Hepatocyte (in vitro differentiated cells): ENCODE measurements at regions not wholly inside any gene's neighbourhood (a gene's known extent, or its start where the extent isn't known, plus 50 kb on each side); places are given as distances from the start of the nearest gene placed in this dataset.

Experiments
- EZH2 ChIP-seq: fragments of 200-600 bp; sonication (generic); IDR thresholded peaks from 2 replicates; pipeline ENCODE4 v1.6.1; 2016; ENCODE audit warnings: antibody characterized with exemption, mild to moderate bottlenecking, borderline replicate concordance
- EZH2phosphoT487 ChIP-seq: fragments of 200-600 bp; sonication (generic); IDR thresholded peaks from one replicate; pipeline ENCODE4 v1.6.1; 2018; ENCODE audit warnings: antibody characterized with exemption, mild to moderate bottlenecking, low read depth, moderate library complexity; ENCODE audit not compliant: unreplicated experiment, severe bottlenecking
- TF ChIP-seq, protein P1 (sequence below): fragments of 200-600 bp; sonication (generic); IDR thresholded peaks from 2 replicates; pipeline ENCODE4 v1.5.1; 2016; ENCODE audit warnings: antibody characterized with exemption, mild to moderate bottlenecking; ENCODE audit not compliant: poor library complexity

DNA sequence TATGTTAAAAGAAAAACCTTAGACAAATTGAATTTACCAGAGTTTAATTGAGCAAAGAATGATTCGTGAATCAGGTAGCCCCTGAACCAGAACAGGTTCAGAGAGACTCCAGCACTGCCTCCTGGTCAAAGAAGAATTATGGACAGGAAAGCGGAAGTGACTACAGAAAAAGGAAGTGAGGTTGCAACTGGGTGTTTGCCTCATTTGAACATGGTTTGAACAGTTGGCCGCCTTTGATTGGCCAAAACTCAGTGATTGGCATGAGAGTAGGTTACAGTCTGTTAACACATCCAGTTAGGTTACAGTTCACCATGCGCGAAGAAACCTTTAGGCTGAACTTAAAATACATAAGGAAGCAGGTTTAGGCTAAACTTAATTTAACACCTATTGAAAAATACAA, 248.8 kb downstream of the TFAP2A start:
- TF ChIP-seq, protein P1, sequence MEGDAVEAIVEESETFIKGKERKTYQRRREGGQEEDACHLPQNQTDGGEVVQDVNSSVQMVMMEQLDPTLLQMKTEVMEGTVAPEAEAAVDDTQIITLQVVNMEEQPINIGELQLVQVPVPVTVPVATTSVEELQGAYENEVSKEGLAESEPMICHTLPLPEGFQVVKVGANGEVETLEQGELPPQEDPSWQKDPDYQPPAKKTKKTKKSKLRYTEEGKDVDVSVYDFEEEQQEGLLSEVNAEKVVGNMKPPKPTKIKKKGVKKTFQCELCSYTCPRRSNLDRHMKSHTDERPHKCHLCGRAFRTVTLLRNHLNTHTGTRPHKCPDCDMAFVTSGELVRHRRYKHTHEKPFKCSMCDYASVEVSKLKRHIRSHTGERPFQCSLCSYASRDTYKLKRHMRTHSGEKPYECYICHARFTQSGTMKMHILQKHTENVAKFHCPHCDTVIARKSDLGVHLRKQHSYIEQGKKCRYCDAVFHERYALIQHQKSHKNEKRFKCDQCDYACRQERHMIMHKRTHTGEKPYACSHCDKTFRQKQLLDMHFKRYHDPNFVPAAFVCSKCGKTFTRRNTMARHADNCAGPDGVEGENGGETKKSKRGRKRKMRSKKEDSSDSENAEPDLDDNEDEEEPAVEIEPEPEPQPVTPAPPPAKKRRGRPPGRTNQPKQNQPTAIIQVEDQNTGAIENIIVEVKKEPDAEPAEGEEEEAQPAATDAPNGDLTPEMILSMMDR, result no peak
- no peak for TF ChIP-seq EZH2
- no peak for TF ChIP-seq EZH2phosphoT487
